Gastrocnemius medialis (tissue), 4 donors: ENCODE measurements at regions not wholly inside any gene's neighbourhood (a gene's known extent, or its start where the extent isn't known, plus 50 kb on each side); places are given as distances from the start of the nearest gene placed in this dataset.

Experiments
- ATAC-seq, 2 donors: fragments of 150-250 bp; one replicate each; pipeline ENCODE4 v1.9.1; 2016
- DNase-seq, 2 donors: peaks; one replicate each; pipeline ENCODE4 v3.0.0-alpha.2; 2019
- H3K27ac ChIP-seq, 4 donors: fragments of 200-600 bp; sonication (generic); 1 replicate in 1 of 4; 2 replicates in 3 of 4; pipeline ENCODE4 v1.5.1; 2016 to 2018; ENCODE audit warnings: mild to moderate bottlenecking in 2 of 4, moderate library complexity in 1 of 4
- H3K27me3 ChIP-seq, 3 donors: fragments of 200-600 bp; sonication (generic) in 2 of 3; 1 replicate in 1 of 3; 2 replicates in 2 of 3; pipeline versions ENCODE4 v1.5.1 to v1.6.0; 2016 to 2019; ENCODE audit warnings: mild to moderate bottlenecking in 1 of 3, moderate library complexity in 1 of 3
- H3K36me3 ChIP-seq, 2 donors: fragments of 200-600 bp; sonication (generic) in 1 of 2; one replicate each; pipeline ENCODE4 v1.5.1; 2017 to 2018
- H3K4me1 ChIP-seq, 2 donors: fragments of 200-600 bp; sonication (generic) in 1 of 2; one replicate each; pipeline ENCODE4 v1.5.1; 2016 to 2017; ENCODE audit warnings: mild to moderate bottlenecking in 2 of 2
- H3K4me3 ChIP-seq, 4 donors: fragments of 200-600 bp; sonication (generic) in 3 of 4; 1 replicate in 1 of 4; 2 replicates in 3 of 4; pipeline ENCODE4 v1.5.1; 2016 to 2019; ENCODE audit warnings: mild to moderate bottlenecking in 2 of 4
- H3K9me3 ChIP-seq, 3 donors: fragments of 200-600 bp; sonication (generic) in 2 of 3; 1 replicate in 1 of 3; 2 replicates in 2 of 3; pipeline ENCODE4 v1.5.1; 2016 to 2019
- CTCF ChIP-seq, 5 experiments: fragments of 450-650 bp in 3 of 5; fragments of 200-600 bp in 2 of 5; sonication (generic) in 2 of 5; IDR thresholded peaks in 4 of 5; conservative IDR thresholded peaks in 1 of 5; 1 replicate in 4 of 5; 2 replicates in 1 of 5; pipeline ENCODE4 v1.5.1; 2016 to 2019; ENCODE audit warnings: antibody characterized with exemption in 5 of 5, mild to moderate bottlenecking in 3 of 5, moderate library complexity in 3 of 5
- POLR2A ChIP-seq, 2 donors: fragments of 450-650 bp; IDR thresholded peaks; one replicate each; pipeline ENCODE4 v1.6.1; 2017; ENCODE audit warnings: antibody characterized with exemption in 2 of 2, mild to moderate bottlenecking in 2 of 2, moderate library complexity in 2 of 2
- in situ Hi-C, 4 donors: fragments of 200-750 bp; cut with MboI; loops; one replicate each; pipeline versions ENCODE4 v1.15.0 to v1.8.0; 2017; ENCODE audit warnings: low sequenced_read_pairs in 4 of 4
- intact Hi-C: fragments of 100-400 bp; cut with DNase I; formaldehyde crosslinking; loops from one replicate; pipeline ENCODE4 v1.15.1; 2023; ENCODE audit warnings: low total_unique reads

GRCh38 chr16:80080287-80080851, 460.4 kb upstream of the DYNLRB2 start:
- intact Hi-C loops, result loop anchor here (10.0 kb wide), 1 partner anchor 1956 kb away; no protein-coding TSS in a partner anchor
- in situ Hi-C loops, result no loop called here

GRCh38 chr16:80079072-80079471, 461.7 kb upstream of the DYNLRB2 start:
- Histone ChIP-seq H3K4me1 (no peaks in the 10 kb centered on the region), H3K27ac (no peak overlapping the region), H3K36me3 (no peaks in the 10 kb centered on the region), H3K27me3 (no peaks in the 10 kb centered on the region), H3K4me3 (no peak overlapping the region), H3K9me3 (no peaks in the 10 kb centered on the region)
- in situ Hi-C loops (no loop called here), intact Hi-C loops (no loop called here)
- no peak for ATAC-seq
- TF ChIP-seq POLR2A (IDR thresholded peaks at IDR 0.05), result no peak
- no peak for TF ChIP-seq CTCF (IDR thresholded peaks at IDR 0.05 in 4 of 5, conservative IDR thresholded peaks at IDR 0.05 in 1 of 5)
- no peak for DNase-seq

More at GRCh38 chr16:80080287-80080851, 460.4 kb upstream of the DYNLRB2 start:
- no peak overlapping the region for H3K27ac ChIP-seq
- H3K27me3 ChIP-seq, result no peaks in the 10 kb centered on the region
- no peaks in the 10 kb centered on the region for H3K4me1 ChIP-seq
- TF ChIP-seq POLR2A (IDR thresholded peaks at IDR 0.05) (no peak), CTCF (IDR thresholded peaks at IDR 0.05 in 4 of 5, conservative IDR thresholded peaks at IDR 0.05 in 1 of 5) (no peak)
- no peak for ATAC-seq
- no peaks in the 10 kb centered on the region for H3K9me3 ChIP-seq
- no peak overlapping the region for H3K4me3 ChIP-seq
- no peak for DNase-seq
- H3K36me3 ChIP-seq, result no peaks in the 10 kb centered on the region

- DNase-seq, result no peak
- Histone ChIP-seq H3K4me1 (no peaks in the 10 kb centered on the region), H3K27ac (no peak overlapping the region), H3K4me3 (no peak overlapping the region), H3K9me3 (no peaks in the 10 kb centered on the region), H3K36me3 (no peaks in the 10 kb centered on the region), H3K27me3 (no peaks in the 10 kb centered on the region)
- intact Hi-C loops (no loop called here), in situ Hi-C loops (no loop called here)
- no peak for ATAC-seq
- no peak for TF ChIP-seq POLR2A (IDR thresholded peaks at IDR 0.05)
- no peak for TF ChIP-seq CTCF (IDR thresholded peaks at IDR 0.05 in 4 of 5, conservative IDR thresholded peaks at IDR 0.05 in 1 of 5)
Observed at GRCh38 chr16:80077696-80078095, 463.1 kb upstream of the DYNLRB2 start.

- Histone ChIP-seq H3K4me3 (no peak overlapping the region), H3K4me1 (no peaks in the 10 kb centered on the region), H3K9me3 (no peaks in the 10 kb centered on the region), H3K36me3 (no peaks in the 10 kb centered on the region), H3K27ac (no peak overlapping the region), H3K27me3 (peaks cover 0 to 3% (median 0%) of the 10 kb centered on the region in 3 donors)
- TF ChIP-seq CTCF (IDR thresholded peaks at IDR 0.05 in 4 of 5, conservative IDR thresholded peaks at IDR 0.05 in 1 of 5) (no peak), POLR2A (IDR thresholded peaks at IDR 0.05) (no peak)
- intact Hi-C loops, result no loop called here
- ATAC-seq (no peak), DNase-seq (no peak)
- in situ Hi-C loops, result no loop called here
Observed at GRCh38 chr16:80074329-80074728, 466.5 kb upstream of the DYNLRB2 start.

GRCh38 chr16:80071964-80072456, 468.8 kb upstream of the DYNLRB2 start:
- in situ Hi-C loops, result no loop called here
- intact Hi-C loops, result no loop called here
- no peak overlapping the region for H3K4me3 ChIP-seq
- peaks cover 0 to 3% (median 0%) of the 10 kb centered on the region in 3 donors for H3K27me3 ChIP-seq
- H3K9me3 ChIP-seq, result no peaks in the 10 kb centered on the region
- H3K27ac ChIP-seq, result no peak overlapping the region
- ATAC-seq (no peak), DNase-seq (no peak)
- no peaks in the 10 kb centered on the region for H3K4me1 ChIP-seq
- TF ChIP-seq CTCF (IDR thresholded peaks at IDR 0.05 in 4 of 5, conservative IDR thresholded peaks at IDR 0.05 in 1 of 5), result no peak
- TF ChIP-seq POLR2A (IDR thresholded peaks at IDR 0.05), result no peak
- no peaks in the 10 kb centered on the region for H3K36me3 ChIP-seq
